Dendritic cell treated with granulocyte-macrophage colony-stimulating factor and Interleukin-4, amounts not matched to agents 40 ng/mL and 50 ng/mL, for 4 days (primary cell): ENCODE measurements at regions not wholly inside any gene's neighbourhood (a gene's known extent, or its start where the extent isn't known, plus 50 kb on each side); places are given as distances from the start of the nearest gene placed in this dataset.
"Not testable (repeated sequence)": the region's sequence is repeated elsewhere in the genome, so short reads cannot be mapped to it uniquely, and the experiment has no call there.

Experiments used
- H3K27ac Mint-ChIP-seq: one replicate; pipeline ENCODE4 v1.8.0; 2022; ENCODE audit warnings: mild to moderate bottlenecking, mixed read lengths
- H3K27me3 Mint-ChIP-seq: one replicate; pipeline ENCODE4 v1.8.0; 2022; ENCODE audit warnings: mild to moderate bottlenecking, mixed read lengths
- H3K36me3 Mint-ChIP-seq: one replicate; pipeline ENCODE4 v1.8.0; 2022; ENCODE audit warnings: low read depth, mixed read lengths
- H3K4me1 Mint-ChIP-seq: one replicate; pipeline ENCODE4 v1.8.0; 2022; ENCODE audit warnings: low read depth, mixed read lengths
- H3K4me3 Mint-ChIP-seq: one replicate; pipeline ENCODE4 v1.8.0; 2022; ENCODE audit warnings: mild to moderate bottlenecking, moderate library complexity, mixed read lengths
- H3K9me3 Mint-ChIP-seq: one replicate; pipeline ENCODE4 v1.8.0; 2022; ENCODE audit warnings: mixed read lengths
- intact Hi-C: fragments of 100-400 bp; cut with micrococcal nuclease; formaldehyde crosslinking; loops from one replicate; pipeline ENCODE4 v1.15.0; 2022

GRCh38 chrX:13428053-13428786 is 108.4 kb upstream of the ATXN3L start:
- Mint-ChIP-seq H3K4me1 (peaks cover 5% of the 10 kb centered on the region), H3K36me3 (no peaks in the 10 kb centered on the region), H3K27me3 (no peaks in the 10 kb centered on the region), H3K9me3 (no peaks in the 10 kb centered on the region), H3K4me3 (no peak overlapping the region), H3K27ac (no peak overlapping the region)
- intact Hi-C loops: no loop called here

- Mint-ChIP-seq H3K9me3 (no peaks in the 10 kb centered on the region), H3K27ac (no peak overlapping the region), H3K36me3 (no peaks in the 10 kb centered on the region), H3K4me3 (no peak overlapping the region), H3K27me3 (no peaks in the 10 kb centered on the region), H3K4me1 (peaks cover 5% of the 10 kb centered on the region)
- intact Hi-C loops: no loop called here
Measured at GRCh38 chrX:13427441-13428052, 107.7 kb upstream of the ATXN3L start.

DNA sequence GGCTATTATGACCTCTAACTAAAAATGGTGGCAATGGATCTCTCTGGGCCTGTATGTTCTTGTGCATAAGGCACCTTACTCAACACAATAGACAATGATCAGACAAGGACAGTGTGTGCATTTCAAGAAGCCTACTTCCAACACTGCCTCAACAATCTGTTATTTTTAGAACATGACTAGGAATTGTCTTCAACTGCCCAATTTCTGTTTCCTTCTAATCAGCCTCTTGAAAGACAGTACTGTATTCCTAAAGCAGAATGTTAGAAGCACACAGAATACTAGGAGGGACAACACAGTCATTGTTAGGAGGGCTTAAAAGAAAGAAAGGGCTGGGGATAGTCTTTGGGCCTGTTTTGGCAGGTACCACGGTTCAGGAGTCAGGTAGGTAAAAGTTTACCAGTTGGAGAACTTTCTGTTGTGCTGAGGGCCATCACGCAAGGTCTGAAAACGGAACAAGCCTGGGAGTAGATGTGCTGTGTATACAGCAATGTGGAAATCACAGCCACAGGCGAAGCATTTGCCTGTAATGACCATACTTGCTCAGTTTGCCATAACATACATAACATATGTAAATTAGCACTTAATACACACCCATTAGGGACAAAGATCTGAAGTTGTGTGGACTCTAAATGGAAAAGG is 100.8 kb upstream of the ATXN3L start:
- no peaks in the 10 kb centered on the region for H3K9me3 Mint-ChIP-seq
- H3K27ac Mint-ChIP-seq: no peak overlapping the region
- H3K36me3 Mint-ChIP-seq: no peaks in the 10 kb centered on the region
- no peaks in the 10 kb centered on the region for H3K27me3 Mint-ChIP-seq
- no peaks in the 10 kb centered on the region for H3K4me1 Mint-ChIP-seq
- intact Hi-C loops: no loop called here
- H3K4me3 Mint-ChIP-seq: no peak overlapping the region

- no peak overlapping the region for H3K4me3 Mint-ChIP-seq
- H3K4me1 Mint-ChIP-seq: no peaks in the 10 kb centered on the region
- H3K27ac Mint-ChIP-seq: no peak overlapping the region
- intact Hi-C loops: no loop called here
- no peaks in the 10 kb centered on the region for H3K27me3 Mint-ChIP-seq
- no peaks in the 10 kb centered on the region for H3K36me3 Mint-ChIP-seq
- no peaks in the 10 kb centered on the region for H3K9me3 Mint-ChIP-seq
Measured at GRCh38 chrX:13419918-13420317, 100.1 kb upstream of the ATXN3L start.

GRCh38 chrX:13419276-13419675 is 99.4 kb upstream of the ATXN3L start:
- Mint-ChIP-seq H3K27me3 (no peaks in the 10 kb centered on the region), H3K27ac (no peak overlapping the region), H3K4me1 (no peaks in the 10 kb centered on the region), H3K9me3 (no peaks in the 10 kb centered on the region), H3K4me3 (no peak overlapping the region), H3K36me3 (no peaks in the 10 kb centered on the region)
- intact Hi-C loops: no loop called here

- no peak overlapping the region for H3K27ac Mint-ChIP-seq
- H3K4me3 Mint-ChIP-seq: no peak overlapping the region
- H3K36me3 Mint-ChIP-seq: no peaks in the 10 kb centered on the region
- H3K4me1 Mint-ChIP-seq: no peaks in the 10 kb centered on the region
- no peaks in the 10 kb centered on the region for H3K9me3 Mint-ChIP-seq
- intact Hi-C loops: no loop called here
- no peaks in the 10 kb centered on the region for H3K27me3 Mint-ChIP-seq
Measured at GRCh38 chrX:13418126-13419097, 98.6 kb upstream of the ATXN3L start.

DNA sequence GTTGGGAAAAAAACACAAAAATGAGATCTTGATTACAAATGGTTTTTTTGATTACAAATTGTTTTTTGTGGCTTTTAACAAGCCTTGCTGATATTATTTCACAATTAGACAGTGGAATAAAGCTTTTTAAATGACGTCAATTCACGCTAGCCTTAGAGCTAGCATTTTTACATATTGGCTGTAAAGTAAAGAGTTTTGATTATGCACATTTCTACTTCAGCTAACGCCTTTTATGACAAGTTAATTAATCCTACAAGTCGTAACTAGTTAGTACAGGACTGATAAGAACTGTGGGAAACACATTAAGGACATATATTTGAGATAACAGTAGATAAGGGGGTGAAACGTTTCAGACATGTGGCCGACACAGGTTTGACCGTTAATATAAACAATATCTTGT is 95.7 kb upstream of the ATXN3L start:
- Mint-ChIP-seq H3K36me3 (no peaks in the 10 kb centered on the region), H3K27ac (no peak overlapping the region), H3K27me3 (no peaks in the 10 kb centered on the region), H3K4me1 (no peaks in the 10 kb centered on the region), H3K9me3 (no peaks in the 10 kb centered on the region), H3K4me3 (no peak overlapping the region)
- intact Hi-C loops: no loop called here

DNA sequence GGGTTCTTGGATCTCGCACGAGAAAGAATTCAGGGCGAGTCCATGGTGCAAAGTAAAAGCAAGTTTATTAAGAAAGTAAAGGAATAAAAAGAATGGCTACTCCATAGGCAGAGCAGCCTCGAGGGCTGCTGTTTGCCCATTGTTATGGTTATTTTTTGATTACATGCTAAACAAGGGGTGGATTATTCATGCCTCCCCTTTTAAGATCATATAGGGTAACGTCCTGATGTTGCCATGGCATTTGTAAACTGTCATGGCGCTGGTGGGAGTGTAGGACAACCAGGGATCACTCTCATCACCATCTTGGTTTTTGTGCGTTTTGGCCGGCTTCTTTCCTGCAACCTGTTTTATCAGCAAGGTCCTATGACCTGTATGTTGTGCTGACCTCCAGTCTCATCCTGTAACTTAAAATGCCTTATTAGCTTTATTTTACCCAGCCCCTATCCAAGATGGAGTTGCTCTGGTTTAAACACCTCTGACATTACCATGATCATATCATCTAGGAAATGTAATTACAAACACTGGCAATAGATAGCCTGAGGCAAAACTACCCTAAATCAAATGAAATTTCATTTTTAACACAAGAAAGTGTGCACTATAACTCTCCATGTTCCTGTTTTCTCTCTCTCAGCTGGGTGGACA is 94.3 kb upstream of the ATXN3L start:
- Mint-ChIP-seq H3K4me3 (no peak overlapping the region), H3K27me3 (no peaks in the 10 kb centered on the region), H3K27ac (no peak overlapping the region), H3K36me3 (no peaks in the 10 kb centered on the region), H3K9me3 (no peaks in the 10 kb centered on the region), H3K4me1 (no peaks in the 10 kb centered on the region)
- intact Hi-C loops: no loop called here

DNA sequence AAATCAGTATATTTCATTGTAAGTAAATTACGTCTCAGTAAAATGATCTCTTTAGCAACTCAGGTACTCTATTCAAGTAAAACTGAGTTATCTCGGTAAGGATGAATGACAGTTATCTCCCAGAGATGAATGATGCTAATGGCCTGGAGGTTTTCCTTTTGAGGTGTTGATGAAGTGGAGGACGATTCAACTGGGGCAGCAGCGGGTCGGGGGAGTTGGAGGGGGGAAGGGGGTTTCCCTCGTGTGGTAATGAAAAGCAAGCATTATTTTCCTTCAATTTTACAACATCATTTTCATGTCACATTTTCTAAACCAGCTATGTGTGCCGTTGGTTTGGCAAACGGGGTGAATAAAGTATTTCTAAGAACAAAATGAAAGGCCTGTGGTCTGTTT is 92.4 kb upstream of the ATXN3L start:
- Mint-ChIP-seq H3K9me3 (no peaks in the 10 kb centered on the region), H3K4me3 (no peak overlapping the region), H3K27me3 (no peaks in the 10 kb centered on the region), H3K36me3 (no peaks in the 10 kb centered on the region), H3K27ac (no peak overlapping the region), H3K4me1 (no peaks in the 10 kb centered on the region)
- intact Hi-C loops: no loop called here

DNA sequence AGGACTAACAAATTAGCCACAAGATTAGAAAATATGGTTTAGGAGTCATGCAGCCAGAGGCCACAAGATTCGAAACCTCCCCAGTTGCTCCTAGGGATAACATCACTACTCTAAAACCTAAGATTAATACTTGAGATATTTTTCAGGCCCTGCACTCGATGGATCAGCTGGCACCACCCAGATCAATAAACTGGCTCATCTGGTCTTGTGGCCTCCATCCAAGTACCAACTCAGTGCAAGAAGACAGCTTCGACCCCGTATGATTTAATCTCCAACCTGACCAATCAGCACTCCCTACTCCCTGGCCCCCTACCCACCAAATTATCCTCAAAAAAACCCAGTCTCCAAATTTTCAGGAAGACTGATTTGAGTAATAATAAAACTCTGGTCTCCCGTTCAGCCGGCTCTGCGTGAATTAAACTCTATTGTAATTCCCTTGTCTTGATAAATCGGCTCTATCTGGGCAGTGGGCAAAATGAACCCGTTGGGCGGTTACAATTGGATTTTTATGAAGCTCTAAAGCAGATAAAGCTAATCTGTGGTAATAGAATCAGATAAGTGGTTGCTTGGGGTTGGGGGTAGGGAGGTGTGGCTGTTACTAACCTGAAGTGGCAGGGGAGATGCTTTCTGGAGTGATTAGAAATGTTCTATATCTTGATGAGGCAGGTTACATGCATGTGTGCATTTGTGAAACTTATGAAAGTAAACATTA is 91.8 kb upstream of the ATXN3L start:
- no peaks in the 10 kb centered on the region for H3K9me3 Mint-ChIP-seq
- no peaks in the 10 kb centered on the region for H3K36me3 Mint-ChIP-seq
- H3K27ac Mint-ChIP-seq: no peak overlapping the region
- no peaks in the 10 kb centered on the region for H3K4me1 Mint-ChIP-seq
- intact Hi-C loops: no loop called here
- no peaks in the 10 kb centered on the region for H3K27me3 Mint-ChIP-seq
- no peak overlapping the region for H3K4me3 Mint-ChIP-seq

GRCh38 chrX:13408599-13408998 is 88.7 kb upstream of the ATXN3L start:
- H3K4me3 Mint-ChIP-seq, H3K27ac Mint-ChIP-seq, intact Hi-C loops: not testable (repeated sequence)

GRCh38 chrX:13404777-13405176 is 84.9 kb upstream of the ATXN3L start:
- not testable (repeated sequence) for H3K27me3 Mint-ChIP-seq, H3K36me3 Mint-ChIP-seq, H3K9me3 Mint-ChIP-seq

More at GRCh38 chrX:13408599-13408998, 88.7 kb upstream of the ATXN3L start:
- not testable (repeated sequence) for H3K36me3 Mint-ChIP-seq, H3K27me3 Mint-ChIP-seq, H3K9me3 Mint-ChIP-seq, H3K4me1 Mint-ChIP-seq

DNA sequence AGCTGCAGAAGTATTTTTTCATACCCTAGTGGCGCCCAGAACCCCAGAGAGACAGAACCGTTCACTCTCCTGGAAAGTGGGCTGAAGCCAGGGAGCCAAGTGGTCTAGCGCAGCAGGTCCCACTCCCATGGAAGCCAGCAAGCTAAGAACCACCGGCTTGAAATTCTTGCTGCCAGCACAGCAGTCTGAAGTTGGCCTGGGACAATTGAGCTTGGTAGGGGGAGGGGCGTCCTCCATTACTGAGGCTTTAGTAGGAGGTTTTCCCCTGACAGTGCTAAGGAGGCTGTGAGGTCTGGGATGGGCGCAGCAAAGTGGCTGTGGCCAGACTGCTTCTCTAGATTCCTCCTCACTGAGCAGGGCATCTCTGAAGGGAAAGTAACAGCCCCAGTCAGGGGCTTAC is 84.5 kb upstream of the ATXN3L start:
- Mint-ChIP-seq H3K27me3 (no peaks in the 10 kb centered on the region), H3K9me3 (no peaks in the 10 kb centered on the region), H3K4me1 (no peaks in the 10 kb centered on the region), H3K27ac (no peak overlapping the region), H3K36me3 (no peaks in the 10 kb centered on the region), H3K4me3 (no peak overlapping the region)
- intact Hi-C loops: no loop called here

More at GRCh38 chrX:13404777-13405176, 84.9 kb upstream of the ATXN3L start:
- H3K4me1 Mint-ChIP-seq, H3K4me3 Mint-ChIP-seq, H3K27ac Mint-ChIP-seq, intact Hi-C loops: not testable (repeated sequence)
